HG02588 (cell line): ENCODE measurements at regions not wholly inside any gene's neighbourhood (a gene's known extent, or its start where the extent isn't known, plus 50 kb on each side); places are given as distances from the start of the nearest gene placed in this dataset.

Experiments used
- ATAC-seq: cut with Tn5 transposase; IDR thresholded peaks from one replicate; pipeline ENCODE4 v1.9.1; 2021; ENCODE audit warnings: mild to moderate bottlenecking, moderate library complexity; ENCODE audit not compliant: unreplicated experiment

GRCh38 chrX:129176710-129177109 is 346.6 kb downstream of the SMARCA1 start:
- ATAC-seq = no peak

DNA sequence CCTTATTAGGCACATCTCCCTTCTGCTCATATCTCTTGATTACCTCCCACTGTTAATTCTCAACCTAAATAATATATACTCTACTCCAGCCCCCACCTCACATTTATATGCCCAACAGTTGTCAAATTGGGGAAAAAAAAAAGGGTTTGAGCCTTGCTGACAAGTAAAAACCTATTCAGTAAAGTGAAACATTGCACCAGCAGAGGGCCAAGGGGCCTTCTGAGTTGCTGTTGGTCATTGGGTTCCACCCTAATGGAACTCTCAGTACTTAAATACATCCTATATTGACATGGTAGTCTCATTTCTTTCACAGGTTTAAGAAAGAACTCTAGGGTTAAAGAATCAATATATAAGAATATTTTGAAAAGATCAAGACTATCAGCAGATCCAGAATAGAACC is 362.2 kb downstream of the SMARCA1 start:
- ATAC-seq = no peak

DNA sequence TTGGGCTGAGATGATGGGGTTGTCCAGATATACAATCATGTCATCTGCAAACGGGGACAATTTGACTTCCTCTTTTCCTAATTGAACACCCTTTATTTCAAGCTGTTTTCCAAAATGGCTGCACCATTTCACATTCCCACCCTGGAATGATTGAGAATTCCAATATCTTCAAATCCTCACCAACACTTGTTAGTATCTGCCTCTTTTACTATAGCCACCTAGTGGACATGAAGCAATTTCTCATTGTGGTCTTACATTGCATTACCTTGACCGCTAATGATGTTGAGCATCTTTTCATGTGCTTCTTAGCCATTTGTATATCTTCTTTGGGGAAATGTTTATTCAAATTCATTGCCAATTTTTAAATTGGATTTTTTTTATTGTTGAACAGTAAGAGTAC is 364.8 kb downstream of the SMARCA1 start:
- ATAC-seq = no peak

GRCh38 chrX:129145840-129146272 is 377.4 kb downstream of the SMARCA1 start:
- ATAC-seq = no peak

DNA sequence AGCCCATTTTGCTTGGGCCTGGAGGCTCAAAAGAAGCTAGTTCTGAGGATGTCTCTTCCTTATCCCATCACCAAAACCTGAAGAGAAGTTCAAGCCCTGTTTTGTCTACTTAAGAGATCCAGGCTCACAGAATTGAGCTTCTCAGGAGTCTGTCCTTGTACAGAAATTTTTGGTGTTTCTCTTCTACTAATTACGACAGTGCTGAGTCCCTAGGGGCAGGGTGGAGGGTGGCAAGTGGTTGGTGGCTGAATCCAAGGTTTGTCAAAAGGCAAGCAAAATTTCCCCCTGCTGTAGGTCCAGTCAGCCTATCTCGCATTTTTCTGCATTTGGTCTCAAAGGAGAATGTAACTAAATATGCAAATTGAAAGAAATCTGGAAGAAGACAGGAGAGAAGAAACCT is 377.9 kb downstream of the SMARCA1 start:
- no peak for ATAC-seq

GRCh38 chrX:129144172-129145038 is 378.9 kb downstream of the SMARCA1 start:
- ATAC-seq = no peak

DNA sequence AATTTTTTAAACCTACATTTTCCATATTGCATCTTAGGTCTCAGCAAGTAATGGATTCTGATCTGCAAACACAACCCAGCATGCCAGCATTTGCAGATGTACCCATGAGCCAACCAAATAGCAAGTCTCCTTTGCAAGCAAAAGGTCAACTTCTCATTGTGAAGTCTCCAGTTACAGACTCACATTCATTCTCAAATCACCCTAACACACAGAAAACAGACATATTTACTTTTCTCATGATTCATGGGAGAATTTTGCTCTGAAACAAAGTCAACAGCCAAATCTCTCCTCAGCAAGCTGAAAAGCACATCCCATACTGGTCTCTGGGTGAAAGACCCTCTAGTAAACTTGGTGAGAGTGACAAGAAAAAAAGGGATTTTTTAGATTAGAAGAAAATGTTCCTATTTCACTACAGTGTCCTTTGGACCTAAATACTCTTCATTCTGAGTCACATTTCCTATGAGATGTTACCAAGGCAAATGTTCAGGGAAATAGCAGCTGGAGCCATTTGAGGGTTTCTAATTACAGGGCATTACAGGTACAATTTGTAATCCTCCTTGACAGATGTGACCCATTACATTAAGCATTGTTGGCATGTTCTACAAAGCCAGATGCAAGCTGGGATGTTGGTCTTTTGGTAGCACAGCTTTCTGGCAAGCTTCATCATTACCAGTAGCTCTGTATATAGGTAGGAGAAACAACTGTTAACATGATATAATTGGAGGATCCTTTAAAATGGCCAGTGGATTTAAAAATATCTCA is 383.3 kb downstream of the SMARCA1 start:
- ATAC-seq = no peak

- ATAC-seq = no peak
Measured at GRCh38 chrX:129125122-129125914, 398.0 kb downstream of the SMARCA1 start.

DNA sequence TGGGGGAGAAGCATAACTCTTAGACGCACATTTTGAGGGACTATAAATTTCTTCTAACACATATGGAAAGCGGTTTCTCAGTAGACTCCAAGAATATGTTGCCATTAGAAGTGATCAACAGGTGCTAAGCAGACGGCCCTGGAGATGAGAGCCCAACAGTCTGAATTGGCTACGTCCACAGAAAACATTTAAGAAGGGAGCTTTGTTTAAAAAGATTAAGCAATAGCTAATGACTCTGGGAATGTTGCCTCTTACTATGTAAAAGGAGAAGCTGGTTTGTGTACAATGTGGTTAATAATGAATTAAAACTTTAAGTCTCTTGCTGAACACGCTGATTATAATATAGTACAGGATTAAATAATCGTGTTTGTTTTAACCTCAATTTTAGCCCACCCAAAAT is 399.5 kb downstream of the SMARCA1 start:
- ATAC-seq = no peak

- no peak for ATAC-seq
Measured at GRCh38 chrX:129116676-129117470, 406.4 kb downstream of the SMARCA1 start.

- ATAC-seq = no peak
Measured at GRCh38 chrX:129115935-129116334, 407.4 kb downstream of the SMARCA1 start.

- no peak for ATAC-seq
Measured at GRCh38 chrX:129115104-129115503, 408.2 kb downstream of the SMARCA1 start.

DNA sequence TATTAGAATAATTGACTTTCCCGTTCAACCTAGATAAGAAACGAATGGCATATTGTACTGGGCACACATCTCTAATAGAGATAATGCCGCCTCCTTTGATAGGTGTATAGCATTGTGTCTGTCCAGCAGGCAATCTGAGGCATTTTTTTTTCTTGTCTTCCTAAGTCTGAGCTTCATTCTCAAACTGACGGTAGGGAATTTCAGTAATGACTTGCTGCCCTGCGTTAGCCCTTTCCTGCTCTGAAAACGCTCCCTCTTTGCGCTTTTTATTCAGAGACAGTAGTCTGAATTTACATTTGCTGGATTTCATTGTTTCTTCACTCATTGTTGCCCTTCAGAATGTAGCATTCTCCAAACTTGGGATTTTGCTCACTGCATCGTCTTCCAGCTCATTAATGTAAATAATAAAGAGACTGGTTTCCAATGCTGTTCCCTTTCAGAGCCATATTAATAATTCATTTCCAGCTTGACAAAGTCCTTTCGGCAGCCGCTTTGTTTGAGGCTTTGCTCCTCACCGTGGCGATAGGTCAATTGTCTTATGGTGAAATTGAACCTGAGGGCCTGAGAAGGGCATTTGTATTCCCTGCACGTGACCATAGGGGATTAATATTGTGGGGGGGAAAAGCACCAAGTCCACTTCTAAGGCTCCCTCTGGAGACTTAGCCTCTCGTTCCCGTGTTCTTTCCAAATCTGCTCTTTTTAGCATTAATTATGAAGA is 412.1 kb downstream of the SMARCA1 start:
- ATAC-seq = no peak

GRCh38 chrX:129108936-129109335 is 414.4 kb downstream of the SMARCA1 start:
- no peak for ATAC-seq

GRCh38 chrX:129099207-129099606 is 424.1 kb downstream of the SMARCA1 start:
- ATAC-seq = no peak

DNA sequence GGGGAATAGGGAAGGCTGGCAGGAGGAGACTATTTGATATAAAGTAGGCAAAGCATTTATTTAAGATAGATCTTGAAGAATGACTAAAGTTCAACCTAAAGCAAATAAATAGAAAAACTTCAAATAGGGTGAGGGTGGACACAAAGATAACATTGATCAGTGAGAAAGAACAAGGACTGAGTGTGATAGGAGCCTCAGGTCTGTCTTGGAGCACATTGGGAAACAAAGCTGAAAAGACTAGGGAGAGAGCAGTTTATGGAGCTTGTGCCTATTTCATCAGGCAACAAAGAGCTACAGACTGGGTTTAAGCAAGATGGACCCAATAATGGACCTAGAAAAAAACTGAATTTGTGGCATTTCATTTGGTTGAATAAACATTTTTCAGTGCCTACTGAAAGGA is 425.6 kb downstream of the SMARCA1 start:
- ATAC-seq = no peak

GRCh38 chrX:129093706-129094105 is 429.6 kb downstream of the SMARCA1 start:
- no peak for ATAC-seq

GRCh38 chrX:129092757-129093156 is 430.5 kb downstream of the SMARCA1 start:
- ATAC-seq = no peak

DNA sequence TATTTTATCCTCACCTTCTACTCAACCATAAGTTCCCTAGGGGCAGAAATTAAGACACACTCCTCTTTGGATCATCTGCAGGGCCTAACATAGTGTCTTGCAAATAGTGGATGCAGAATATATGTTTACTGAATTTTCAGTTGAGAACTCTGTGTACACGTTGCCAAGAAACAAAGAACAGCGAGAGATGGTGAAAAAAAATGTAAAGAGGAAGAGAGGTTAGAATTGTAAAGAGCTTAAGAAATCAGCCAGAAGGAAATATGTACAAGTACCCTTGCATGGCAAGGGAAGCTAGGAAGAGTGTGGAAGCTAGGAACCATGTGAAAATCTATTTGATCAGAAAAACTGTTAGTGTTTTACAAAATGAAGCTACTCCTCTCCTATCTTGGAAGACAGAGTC is 431.0 kb downstream of the SMARCA1 start:
- ATAC-seq = no peak

- ATAC-seq = no peak
Measured at GRCh38 chrX:129091097-129091496, 432.2 kb downstream of the SMARCA1 start.
